ENCODE measurements at regions not wholly inside any gene's neighbourhood (a gene's known extent, or its start where the extent isn't known, plus 50 kb on each side); places are given as distances from the start of the nearest gene placed in this dataset.
"Not testable (repeated sequence)": the region's sequence is repeated elsewhere in the genome, so short reads cannot be mapped to it uniquely, and the experiment has no call there.

DNA sequence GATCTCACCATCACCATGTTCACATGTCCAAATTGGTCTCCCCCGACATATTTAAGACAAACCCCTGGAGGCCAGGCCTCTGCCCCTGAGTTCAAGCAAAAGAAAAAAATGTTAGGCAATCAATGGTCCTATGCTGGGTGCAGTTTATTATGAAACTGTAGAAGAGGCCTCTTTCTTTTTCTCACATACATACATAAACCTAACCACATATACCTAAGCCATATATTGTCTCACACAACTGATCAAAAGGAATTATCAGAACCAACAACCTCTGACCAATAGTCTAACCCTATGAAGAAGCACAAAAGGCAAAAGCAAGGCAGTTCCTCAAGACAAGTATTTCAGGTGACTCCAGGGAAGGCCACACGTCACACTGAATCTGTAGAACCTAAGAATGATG is 49.9 kb downstream of the ILRUN start:
- no peak for DNase-seq (ENCODE audit: low read depth, low spot score)

- no peak for DNase-seq (ENCODE audit: low read depth, low spot score)
Observed at GRCh38 chr6:34645627-34646026, 50.9 kb downstream of the ILRUN start.

DNA sequence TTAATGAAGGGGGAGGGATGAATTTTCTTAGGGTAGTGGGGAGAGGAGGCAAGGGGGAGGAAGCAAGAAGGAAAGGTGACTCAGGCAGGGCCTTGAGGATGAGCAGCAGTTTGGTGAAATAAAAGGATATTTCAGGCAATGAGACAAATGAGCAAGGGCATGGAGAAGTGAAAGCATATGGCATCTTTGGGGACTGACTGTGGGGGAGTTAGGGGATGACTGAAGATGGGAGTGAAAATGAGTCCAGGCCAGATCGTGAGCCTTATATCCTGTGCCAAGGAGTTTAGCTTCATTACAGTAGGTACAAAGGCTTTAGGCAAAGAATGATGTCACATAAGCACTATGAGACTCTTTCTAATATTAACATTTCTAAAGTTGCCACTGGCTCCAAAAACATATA is 51.9 kb downstream of the ILRUN start:
- DNase-seq (ENCODE audit: low read depth, low spot score) = no peak

DNA sequence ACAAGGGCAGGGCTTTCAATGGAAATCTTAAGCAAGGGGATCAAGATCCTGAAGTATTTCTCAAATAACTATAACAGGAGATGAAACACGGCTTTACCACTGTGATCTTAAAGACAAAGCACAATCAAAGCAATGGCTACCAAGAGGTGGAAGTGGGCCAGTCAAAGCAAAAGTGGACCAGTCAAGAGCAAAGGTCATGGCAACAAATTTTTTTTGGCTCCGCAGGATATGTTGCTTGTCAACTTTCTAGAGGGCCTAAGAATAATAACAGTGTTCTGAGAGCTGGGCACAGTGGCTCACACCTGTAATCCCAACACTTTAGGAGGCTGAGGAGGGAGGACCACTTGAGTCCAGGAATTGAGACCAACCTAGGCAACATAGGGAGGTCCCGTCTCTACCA is 54.1 kb downstream of the ILRUN start:
- no peak for DNase-seq (ENCODE audit: low read depth, low spot score)

GRCh38 chr6:34640074-34640849 is 56.3 kb downstream of the ILRUN start:
- DNase-seq (ENCODE audit: low read depth, low spot score) = not testable (repeated sequence)

- DNase-seq (ENCODE audit: low read depth, low spot score) = no peak
Observed at GRCh38 chr6:34638834-34639736, 57.5 kb downstream of the ILRUN start.

- no peak for DNase-seq (ENCODE audit: low read depth, low spot score)
Observed at GRCh38 chr6:34633785-34634184, 62.8 kb downstream of the ILRUN start.

- DNase-seq (ENCODE audit: low read depth, low spot score) = no peak
Observed at GRCh38 chr6:34633256-34633655, 63.3 kb downstream of the ILRUN start.

DNA sequence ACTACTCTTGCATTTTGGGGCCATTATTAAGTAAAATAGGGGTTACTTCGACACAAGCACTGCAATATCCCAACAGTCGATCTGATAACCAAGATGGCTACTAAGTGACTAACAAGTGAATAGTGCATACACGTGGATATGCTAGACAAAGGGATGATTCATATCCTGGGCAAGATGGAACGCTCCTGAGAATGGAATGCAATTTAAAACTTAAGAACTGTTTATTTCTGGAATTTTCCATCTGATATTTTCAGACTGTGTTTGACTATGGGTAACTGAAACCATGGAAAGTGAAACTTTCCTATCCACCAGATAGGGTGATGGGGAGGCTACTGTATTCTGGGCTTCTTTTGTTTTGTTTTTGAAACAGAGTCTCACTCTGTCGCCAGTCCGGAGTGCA is 66.5 kb downstream of the ILRUN start:
- DNase-seq (ENCODE audit: low read depth, low spot score) = peak; percentile 39

GRCh38 chr6:34627296-34627695 is 69.3 kb downstream of the ILRUN start:
- no peak for DNase-seq (ENCODE audit: low read depth, low spot score)

- DNase-seq (ENCODE audit: low read depth, low spot score) = no peak
Observed at GRCh38 chr6:34618430-34619182, 62.5 kb upstream of the SPDEF start.

DNA sequence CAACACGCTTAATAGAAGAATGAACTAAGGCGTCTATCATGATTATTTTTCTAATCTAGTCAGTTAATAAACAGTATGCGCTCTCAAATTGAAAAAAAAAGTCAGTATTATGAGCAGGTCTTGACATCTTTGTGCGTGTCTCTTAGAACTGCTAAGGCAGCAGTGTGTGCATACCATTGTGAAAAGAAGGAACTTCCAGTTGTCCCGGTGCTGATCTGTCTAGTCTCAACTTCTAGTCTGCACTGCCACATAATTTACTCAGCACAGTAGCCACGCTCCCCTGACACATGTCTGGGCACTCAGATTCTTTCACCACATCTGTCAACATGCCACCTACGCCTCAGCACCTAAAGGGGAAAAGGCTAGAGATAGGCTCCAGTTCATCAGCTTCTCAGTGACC is 61.1 kb upstream of the SPDEF start:
- no peak for DNase-seq (ENCODE audit: low read depth, low spot score)

DNA sequence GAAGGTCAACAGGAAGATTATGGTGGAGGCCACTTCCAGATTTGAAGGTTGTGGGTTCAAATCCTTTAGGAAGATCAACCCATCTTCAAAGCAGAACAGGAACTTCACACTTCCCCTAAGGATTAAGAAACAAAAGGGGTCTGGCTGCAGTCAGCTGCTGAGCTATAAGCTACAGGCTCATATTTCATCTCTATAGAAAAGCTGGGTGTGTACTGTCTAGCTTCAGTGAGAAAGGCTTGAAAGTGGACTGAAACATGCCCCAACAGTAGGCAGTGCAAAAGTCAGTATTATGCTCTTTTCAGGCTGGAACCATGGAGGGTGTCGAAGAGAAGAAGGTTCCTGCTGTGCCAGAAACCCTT is 60.1 kb upstream of the SPDEF start:
- no peak for DNase-seq (ENCODE audit: low read depth, low spot score)

- no peak for DNase-seq (ENCODE audit: low read depth, low spot score)
Observed at GRCh38 chr6:34615574-34616226, 59.6 kb upstream of the SPDEF start.

GRCh38 chr6:34610819-34611477 is 54.8 kb upstream of the SPDEF start:
- DNase-seq (ENCODE audit: low read depth, low spot score) = no peak

DNA sequence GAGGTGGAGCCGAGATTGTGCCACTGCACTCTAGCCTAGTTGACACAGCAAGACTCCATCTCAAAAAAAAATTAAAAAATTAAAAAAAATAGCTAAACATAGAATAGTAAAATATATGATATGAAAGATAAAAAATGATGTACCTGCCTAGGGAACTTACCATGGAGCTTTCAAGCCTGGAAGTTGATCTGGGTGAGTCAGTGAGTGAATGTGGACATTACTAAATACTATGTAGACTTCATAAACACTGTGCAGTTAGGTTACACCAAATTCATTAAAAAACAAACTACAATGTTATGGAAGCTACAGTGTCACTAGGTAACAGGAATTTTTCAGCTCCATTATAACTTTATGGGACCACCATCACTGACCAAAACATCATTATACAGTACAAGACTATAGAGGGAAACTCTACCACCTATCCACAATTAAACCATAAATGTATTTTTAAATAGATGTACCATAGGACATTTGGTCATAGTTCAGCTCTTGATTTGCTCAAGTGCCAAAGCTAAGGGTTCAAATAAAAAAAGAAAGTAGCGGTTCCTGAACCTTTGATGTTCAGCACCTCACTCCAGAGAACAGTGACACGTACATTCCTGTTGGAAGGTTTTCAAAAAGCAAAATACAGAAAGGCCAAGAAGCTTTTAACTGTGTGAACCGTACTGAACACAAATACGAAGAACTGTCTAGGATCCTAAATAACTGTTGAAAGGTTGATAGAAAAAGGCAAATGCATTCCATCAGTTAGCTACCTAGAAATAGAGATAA is 52.4 kb upstream of the SPDEF start:
- DNase-seq (ENCODE audit: low read depth, low spot score) = no peak

GRCh38 chr6:34606477-34607265 is 50.5 kb upstream of the SPDEF start:
- DNase-seq (ENCODE audit: low read depth, low spot score) = no peak
